ENCODE measurements at regions not wholly inside any gene's neighbourhood (a gene's known extent, or its start where the extent isn't known, plus 50 kb on each side); places are given as distances from the start of the nearest gene placed in this dataset.

GRCh38 chr11:80603472-80603871 lies 1162.6 kb upstream of the TENM4 start:
- TF ChIP-seq, protein P1, sequence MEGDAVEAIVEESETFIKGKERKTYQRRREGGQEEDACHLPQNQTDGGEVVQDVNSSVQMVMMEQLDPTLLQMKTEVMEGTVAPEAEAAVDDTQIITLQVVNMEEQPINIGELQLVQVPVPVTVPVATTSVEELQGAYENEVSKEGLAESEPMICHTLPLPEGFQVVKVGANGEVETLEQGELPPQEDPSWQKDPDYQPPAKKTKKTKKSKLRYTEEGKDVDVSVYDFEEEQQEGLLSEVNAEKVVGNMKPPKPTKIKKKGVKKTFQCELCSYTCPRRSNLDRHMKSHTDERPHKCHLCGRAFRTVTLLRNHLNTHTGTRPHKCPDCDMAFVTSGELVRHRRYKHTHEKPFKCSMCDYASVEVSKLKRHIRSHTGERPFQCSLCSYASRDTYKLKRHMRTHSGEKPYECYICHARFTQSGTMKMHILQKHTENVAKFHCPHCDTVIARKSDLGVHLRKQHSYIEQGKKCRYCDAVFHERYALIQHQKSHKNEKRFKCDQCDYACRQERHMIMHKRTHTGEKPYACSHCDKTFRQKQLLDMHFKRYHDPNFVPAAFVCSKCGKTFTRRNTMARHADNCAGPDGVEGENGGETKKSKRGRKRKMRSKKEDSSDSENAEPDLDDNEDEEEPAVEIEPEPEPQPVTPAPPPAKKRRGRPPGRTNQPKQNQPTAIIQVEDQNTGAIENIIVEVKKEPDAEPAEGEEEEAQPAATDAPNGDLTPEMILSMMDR (IDR thresholded peaks at IDR 0.05): no peak
- no peak for TF ChIP-seq POLR2A (IDR thresholded peaks at IDR 0.05)

Data from Peyer's patch (tissue), 4 donors.